H9 (cell line): ENCODE measurements at regions not wholly inside any gene's neighbourhood (a gene's known extent, or its start where the extent isn't known, plus 50 kb on each side); places are given as distances from the start of the nearest gene placed in this dataset.

Source experiments
- DNase-seq: peaks from one replicate; pipeline ENCODE4 v3.0.0-alpha.2; 2017
- H2AFZ ChIP-seq: one replicate; pipeline ENCODE4 v1.6.1; 2013; ENCODE audit warnings: mild to moderate bottlenecking, low read length, control low read depth, moderate library complexity
- H2AK5ac ChIP-seq: 2 replicates; pipeline ENCODE4 v1.6.1; 2013; ENCODE audit warnings: low read length, control low read depth, mixed read lengths; ENCODE audit not compliant: insufficient read length
- H2BK120ac ChIP-seq: one replicate; pipeline ENCODE4 v1.6.1; 2013; ENCODE audit warnings: low read depth, mild to moderate bottlenecking, low read length, control low read depth, inconsistent platforms; ENCODE audit not compliant: poor library complexity, severe bottlenecking
- H2BK12ac ChIP-seq: 2 replicates; pipeline ENCODE4 v1.6.1; 2013; ENCODE audit warnings: low read length, control low read depth, mixed read lengths, low read depth; ENCODE audit not compliant: insufficient read length
- H2BK15ac ChIP-seq: 2 replicates; pipeline ENCODE4 v1.6.1; 2013; ENCODE audit warnings: low read depth, low read length, control low read depth
- H2BK20ac ChIP-seq: one replicate; pipeline ENCODE4 v1.6.1; 2013; ENCODE audit warnings: low read depth, mild to moderate bottlenecking, low read length, control low read depth, inconsistent platforms; ENCODE audit not compliant: poor library complexity, severe bottlenecking
- H2BK5ac ChIP-seq: 2 replicates; pipeline ENCODE4 v1.6.1; 2013; ENCODE audit warnings: low read length, control low read depth, mixed read lengths; ENCODE audit not compliant: insufficient read length
- H3K14ac ChIP-seq: 2 replicates; pipeline ENCODE4 v1.6.1; 2013; ENCODE audit warnings: low read length, control low read depth; ENCODE audit not compliant: insufficient read depth
- H3K18ac ChIP-seq: 2 replicates; pipeline ENCODE4 v1.6.1; 2013; ENCODE audit warnings: low read depth, mild to moderate bottlenecking, mixed read lengths, low read length, control low read depth; ENCODE audit not compliant: insufficient read length
- H3K23ac ChIP-seq: 2 replicates; pipeline ENCODE4 v1.6.1; 2013; ENCODE audit warnings: low read length, control low read depth, mixed read lengths, low read depth; ENCODE audit not compliant: insufficient read length
- H3K23me2 ChIP-seq: 2 replicates; pipeline ENCODE4 v1.6.1; 2013; ENCODE audit warnings: low read depth, mild to moderate bottlenecking, mixed read lengths, low read length, control low read depth; ENCODE audit not compliant: insufficient read length, poor library complexity, severe bottlenecking
- H3K27ac ChIP-seq: 2 replicates; pipeline ENCODE4 v1.5.1; 2013; ENCODE audit warnings: low read length, control low read depth, mixed read lengths, low read depth; ENCODE audit not compliant: insufficient read length
- H3K27me3 ChIP-seq: 2 replicates; pipeline ENCODE4 v1.6.1; 2013; ENCODE audit warnings: low read length, control low read depth, inconsistent platforms; ENCODE audit not compliant: insufficient read depth
- H3K4ac ChIP-seq: 2 replicates; pipeline ENCODE4 v1.6.1; 2013; ENCODE audit warnings: low read depth, mild to moderate bottlenecking, control low read depth, inconsistent platforms, low read length, moderate library complexity
- H3K4me1 ChIP-seq: 2 replicates; pipeline ENCODE4 v1.6.1; 2013; ENCODE audit warnings: low read length, control low read depth, inconsistent platforms; ENCODE audit not compliant: insufficient read depth
- H3K4me2 ChIP-seq: 2 replicates; pipeline ENCODE4 v1.6.1; 2013; ENCODE audit warnings: low read length, control low read depth, mixed read lengths; ENCODE audit not compliant: insufficient read length, insufficient read depth
- H3K56ac ChIP-seq: 2 replicates; pipeline ENCODE4 v1.6.1; 2013; ENCODE audit warnings: low read depth, mild to moderate bottlenecking, mixed read lengths, low read length, control low read depth; ENCODE audit not compliant: insufficient read length
- H3K79me1 ChIP-seq: 2 replicates; pipeline ENCODE4 v1.6.1; 2013; ENCODE audit warnings: low read depth, mild to moderate bottlenecking, moderate library complexity, low read length, control low read depth, inconsistent platforms; ENCODE audit not compliant: insufficient read depth, poor library complexity, severe bottlenecking
- H3K79me2 ChIP-seq: 2 replicates; pipeline ENCODE4 v1.6.1; 2013; ENCODE audit warnings: low read length, control low read depth, inconsistent platforms; ENCODE audit not compliant: insufficient read depth
- H3K9ac ChIP-seq: 2 replicates; pipeline ENCODE4 v1.6.1; 2013; ENCODE audit warnings: low read length, control low read depth, mixed read lengths; ENCODE audit not compliant: insufficient read length; ENCODE audit errors: extremely low read depth
- H3K9me3 ChIP-seq: one replicate; pipeline ENCODE4 v1.6.1; 2013; ENCODE audit warnings: low read depth, low read length, inconsistent platforms; ENCODE audit not compliant: control insufficient read depth
- H3T11ph ChIP-seq: one replicate; pipeline ENCODE4 v1.6.1; 2013; ENCODE audit warnings: mild to moderate bottlenecking, low read length, control low read depth, inconsistent platforms
- H4K20me1 ChIP-seq: one replicate; pipeline ENCODE4 v1.6.1; 2013; ENCODE audit not compliant: control insufficient read depth, insufficient read length, insufficient read depth
- H4K5ac ChIP-seq: 2 replicates; pipeline ENCODE4 v1.6.1; 2013; ENCODE audit warnings: low read depth, mild to moderate bottlenecking, mixed read lengths, low read length, control low read depth; ENCODE audit not compliant: insufficient read length
- H4K8ac ChIP-seq: replicated peaks from 2 replicates; pipeline ENCODE4 v1.6.1; 2013; ENCODE audit warnings: low read length, control low read depth, mixed read lengths, low read depth; ENCODE audit not compliant: insufficient read length
- H4K91ac ChIP-seq: 2 replicates; pipeline ENCODE4 v1.6.1; 2013; ENCODE audit warnings: low read depth, mild to moderate bottlenecking, moderate library complexity, mixed read lengths, low read length, control low read depth; ENCODE audit not compliant: insufficient read length
- H3K27ac Mint-ChIP-seq, 3 experiments: 2 replicates in 2 of 3; 3 replicates in 1 of 3; pipeline ENCODE4 v1.8.0; 2020 to 2021; ENCODE audit warnings: mixed read lengths in 3 of 3, mild to moderate bottlenecking in 1 of 3, moderate library complexity in 1 of 3
- H3K27me3 Mint-ChIP-seq: 2 replicates; pipeline ENCODE4 v1.8.0; 2021; ENCODE audit warnings: low read depth, mild to moderate bottlenecking, moderate library complexity, mixed read lengths
- H3K36me3 Mint-ChIP-seq, 3 experiments: 2 replicates in 2 of 3; 3 replicates in 1 of 3; pipeline ENCODE4 v1.8.0; 2020 to 2021; ENCODE audit warnings: low read depth in 3 of 3, mixed read lengths in 3 of 3; ENCODE audit not compliant: insufficient read depth in 1 of 3
- H3K4me1 Mint-ChIP-seq, 2 experiments: 2 replicates each; pipeline ENCODE4 v1.8.0; 2020; ENCODE audit warnings: mixed read lengths in 2 of 2
- H3K4me3 Mint-ChIP-seq, 2 experiments: 2 replicates in 1 of 2; 3 replicates in 1 of 2; pipeline ENCODE4 v1.8.0; 2020 to 2021; ENCODE audit warnings: mild to moderate bottlenecking in 2 of 2, mixed read lengths in 2 of 2, moderate library complexity in 1 of 2
- H3K9me3 Mint-ChIP-seq, 2 experiments: 2 replicates in 1 of 2; 3 replicates in 1 of 2; pipeline ENCODE4 v1.8.0; 2020; ENCODE audit warnings: mild to moderate bottlenecking in 2 of 2, mixed read lengths in 2 of 2, moderate library complexity in 1 of 2
- CTCF ChIP-seq: fragments of 200-600 bp; sonication (generic); conservative IDR thresholded peaks from 3 replicates; pipeline ENCODE4 v1.8.0; 2021; ENCODE audit warnings: antibody characterized with exemption, mild to moderate bottlenecking
- WGBS: extraction: QIAGEN DNeasy Blood & Tissue Kit; methylation state at CpG from one replicate; pipeline ENCODE4 v1.1.7; 2013; ENCODE audit warnings: missing lambda C conversion rate, low lambda C conversion rate, mixed read lengths; ENCODE audit not compliant: insufficient read length; ENCODE audit errors: extremely low coverage; 5-methylcytosine and 5-hydroxymethylcytosine counted together

- no peak overlapping the region for H3K27ac ChIP-seq
- WGBS, result no CpG with 5 or more reads among the region's 11 CpGs
- no peak for TF ChIP-seq CTCF
- H2AFZ ChIP-seq, result no peak overlapping the region
- Mint-ChIP-seq H3K9me3 (no peaks in the 10 kb centered on the region), H3K4me3 (no peak overlapping the region), H3K27me3 (peaks cover 2% of the 10 kb centered on the region; the same call in 1 of the 2 replicates), H3K36me3 (no peaks in the 10 kb centered on the region), H3K27ac (peak overlapping the region in 1 of 3 experiments; percentile 82; a peak in 1 of 7 replicates), H3K4me1 (peaks cover 0 to 5% of the 10 kb centered on the region in 2 experiments; a peak in 2 of 4 replicates)
- H4K5ac ChIP-seq, result no peak overlapping the region
- H4K20me1 ChIP-seq, result no peaks in the 10 kb centered on the region
- no peak overlapping the region for H3K4ac ChIP-seq
- DNase-seq, result no peak
- H4K8ac ChIP-seq, result no peak overlapping the region
- no peak overlapping the region for H3K4me2 ChIP-seq
- H3K14ac ChIP-seq, result no peak overlapping the region
- no peak overlapping the region for H2BK12ac ChIP-seq
- H3K23me2 ChIP-seq, result no peaks in the 10 kb centered on the region
- no peak overlapping the region for H2AK5ac ChIP-seq
- no peaks in the 10 kb centered on the region for H3K79me2 ChIP-seq
- H3K18ac ChIP-seq, result no peak overlapping the region
- H3T11ph ChIP-seq, result no peak overlapping the region
- no peak overlapping the region for H4K91ac ChIP-seq
- no peak overlapping the region for H3K9ac ChIP-seq
- H2BK5ac ChIP-seq, result no peak overlapping the region
- no peak overlapping the region for H3K23ac ChIP-seq
- H3K79me1 ChIP-seq, result no peaks in the 10 kb centered on the region
- H2BK120ac ChIP-seq, result no peak overlapping the region
- H2BK15ac ChIP-seq, result no peak overlapping the region
- H2BK20ac ChIP-seq, result no peak overlapping the region
- no peaks in the 10 kb centered on the region for H3K4me1 ChIP-seq
- H3K9me3 ChIP-seq, result no peaks in the 10 kb centered on the region
- no peaks in the 10 kb centered on the region for H3K27me3 ChIP-seq
- H3K56ac ChIP-seq, result no peak overlapping the region
Observed at GRCh38 chr2:12543076-12543977, 173.4 kb upstream of the TRIB2 start.
